EL (cell line): ENCODE measurements at regions not wholly inside any gene's neighbourhood (a gene's known extent, or its start where the extent isn't known, plus 50 kb on each side); places are given as distances from the start of the nearest gene placed in this dataset.
A peak's percentile ranks its signal among the peaks of the same experiment; 100 is the strongest.

Source experiments
- DNase-seq: peaks from one replicate; pipeline ENCODE4 v3.0.0-alpha.2; 2016

GRCh38 chr12:100675432-100675831, 101.9 kb downstream of the GAS2L3 start:
- DNase-seq, result peak; percentile 78

- no peak for DNase-seq
Observed at GRCh38 chr12:100681074-100681473, 107.6 kb downstream of the GAS2L3 start.

DNA sequence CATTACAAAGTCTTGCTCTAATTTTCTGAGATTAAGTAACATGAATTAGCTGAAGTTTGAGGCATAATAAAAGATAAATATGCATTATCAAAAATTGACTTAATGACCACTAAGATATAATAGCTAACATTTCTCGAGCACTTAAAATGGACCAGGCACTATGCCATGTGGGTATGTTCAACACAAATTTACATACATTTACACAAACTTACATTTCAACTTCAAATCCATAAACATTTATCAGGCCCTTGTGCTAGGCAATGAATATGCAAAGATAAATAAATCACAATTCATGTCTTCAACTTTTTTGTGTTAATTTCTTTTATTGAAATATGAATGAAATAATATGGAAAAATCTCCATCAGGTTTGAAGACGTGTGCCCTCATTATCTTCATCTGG, 108.7 kb downstream of the GAS2L3 start:
- no peak for DNase-seq

GRCh38 chr12:100687686-100688085, 106.9 kb upstream of the ANO4 start:
- DNase-seq, result no peak

DNA sequence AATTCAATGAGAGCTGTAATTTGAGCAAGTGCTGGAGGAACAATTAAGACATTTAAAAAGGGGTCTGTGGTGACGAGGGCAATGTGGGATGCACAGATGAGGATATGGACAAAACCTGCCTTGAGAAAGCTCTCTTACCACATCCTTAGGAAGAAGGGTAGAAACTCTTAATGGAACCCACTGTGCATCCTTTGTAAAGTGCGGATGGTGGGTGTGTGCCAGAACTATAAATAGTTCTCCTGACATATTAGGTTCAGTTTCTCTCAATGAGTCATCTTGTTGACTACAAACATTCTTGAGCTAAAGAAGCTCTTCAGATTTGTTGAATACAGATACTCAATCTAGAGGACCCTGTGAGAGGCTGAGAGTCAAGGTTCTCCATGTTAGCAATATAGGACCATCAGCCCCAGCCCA, 106.1 kb upstream of the ANO4 start:
- peak; percentile 29 for DNase-seq

DNA sequence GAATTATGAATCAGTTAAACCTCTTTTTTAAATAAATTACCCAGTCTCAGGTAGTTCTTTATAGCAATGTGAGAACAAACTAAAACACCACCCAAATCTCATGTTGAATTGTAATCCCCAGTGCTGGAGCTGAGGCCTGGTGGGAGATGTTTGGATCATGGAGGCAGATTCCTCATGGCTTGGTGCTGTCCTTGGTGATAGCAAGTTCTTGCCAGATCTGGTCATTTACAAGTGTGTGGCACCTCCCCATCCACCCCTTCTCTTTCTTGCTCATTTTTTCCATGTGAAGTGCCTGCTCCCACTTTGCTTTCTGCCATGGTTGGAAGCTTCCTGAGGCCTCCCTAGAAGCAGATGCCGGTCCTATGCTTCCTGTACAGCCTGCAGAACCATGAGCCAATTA, 102.1 kb upstream of the ANO4 start:
- no peak for DNase-seq

- DNase-seq, result peak; percentile 11
Observed at GRCh38 chr12:100698518-100698917, 96.1 kb upstream of the ANO4 start.

- no peak for DNase-seq
Observed at GRCh38 chr12:100699209-100699608, 95.4 kb upstream of the ANO4 start.

DNA sequence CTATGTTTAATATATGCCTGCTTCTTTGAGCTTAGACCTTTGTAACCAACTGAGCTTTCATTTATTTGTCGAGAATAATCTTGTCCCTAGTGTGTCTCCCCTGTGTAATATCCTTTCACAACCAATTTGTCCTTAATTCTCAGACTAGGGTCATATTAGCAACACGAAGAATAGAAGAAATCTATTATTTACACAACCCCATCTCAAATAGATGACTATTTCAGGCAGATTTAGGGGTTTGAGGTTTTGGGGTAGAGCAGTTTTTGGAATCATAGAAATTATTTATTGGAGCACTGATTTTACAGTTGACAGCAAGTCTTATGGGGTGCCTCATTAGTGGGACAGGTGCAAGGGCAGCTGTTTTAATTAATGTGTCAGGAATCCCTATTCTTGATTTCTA, 91.2 kb upstream of the ANO4 start:
- DNase-seq, result no peak

GRCh38 chr12:100703868-100704267, 90.7 kb upstream of the ANO4 start:
- no peak for DNase-seq

- DNase-seq, result peak; percentile 85
Observed at GRCh38 chr12:100706033-100706432, 88.5 kb upstream of the ANO4 start.

- no peak for DNase-seq
Observed at GRCh38 chr12:100708591-100708990, 86.0 kb upstream of the ANO4 start.

GRCh38 chr12:100715976-100716944, 78.3 kb upstream of the ANO4 start:
- DNase-seq, result no peak

- DNase-seq, result peak; percentile 52
Observed at GRCh38 chr12:100716945-100717732, 77.4 kb upstream of the ANO4 start.

- DNase-seq, result peak; percentile 28
Observed at GRCh38 chr12:100717733-100718067, 76.9 kb upstream of the ANO4 start.

- DNase-seq, result peak; percentile 83
Observed at GRCh38 chr12:100718187-100718586, 76.4 kb upstream of the ANO4 start.

GRCh38 chr12:100720016-100720654, 74.4 kb upstream of the ANO4 start:
- peak; percentile 17 for DNase-seq

DNA sequence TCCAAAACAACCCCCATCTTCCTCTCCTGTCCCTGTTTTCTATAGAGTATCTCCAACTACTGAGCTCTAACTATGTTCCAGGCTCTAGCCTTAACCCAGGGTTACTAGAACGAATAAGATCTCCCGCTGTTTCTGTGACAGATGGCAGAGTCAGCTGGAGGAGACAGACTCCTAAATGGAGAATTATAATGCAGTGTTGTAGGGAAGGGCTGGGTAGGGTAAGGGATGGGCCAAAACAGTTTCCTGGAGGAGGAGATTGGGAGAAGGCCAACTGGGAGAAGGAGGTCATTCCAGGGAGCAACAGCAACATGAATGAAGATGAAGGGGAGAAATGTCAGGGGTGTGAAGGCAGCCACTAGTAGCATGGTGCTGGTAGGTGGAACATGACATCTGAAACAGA, 73.4 kb upstream of the ANO4 start:
- no peak for DNase-seq

DNA sequence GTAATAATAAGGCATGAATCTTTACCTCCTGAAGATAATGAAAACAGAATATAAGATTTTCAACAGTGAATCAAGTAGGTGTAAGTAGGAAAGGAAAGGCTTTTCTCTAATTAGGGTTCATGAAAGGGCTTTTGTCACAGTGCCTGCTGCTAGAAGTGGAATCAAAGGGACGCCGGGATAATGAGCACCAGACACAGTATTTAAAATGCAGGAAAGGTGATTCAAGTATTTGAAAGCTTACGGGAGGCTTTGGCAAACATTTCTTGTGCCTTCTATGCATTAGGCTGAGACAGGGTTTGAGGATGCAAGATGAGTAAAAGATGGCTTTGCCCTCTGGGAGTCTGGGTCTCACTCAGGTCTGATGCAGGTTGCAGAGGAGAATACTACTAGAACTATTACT, 70.5 kb upstream of the ANO4 start:
- no peak for DNase-seq

- DNase-seq, result peak; percentile 48
Observed at GRCh38 chr12:100733817-100734593, 60.6 kb upstream of the ANO4 start.

GRCh38 chr12:100737168-100737567, 57.4 kb upstream of the ANO4 start:
- no peak for DNase-seq

DNA sequence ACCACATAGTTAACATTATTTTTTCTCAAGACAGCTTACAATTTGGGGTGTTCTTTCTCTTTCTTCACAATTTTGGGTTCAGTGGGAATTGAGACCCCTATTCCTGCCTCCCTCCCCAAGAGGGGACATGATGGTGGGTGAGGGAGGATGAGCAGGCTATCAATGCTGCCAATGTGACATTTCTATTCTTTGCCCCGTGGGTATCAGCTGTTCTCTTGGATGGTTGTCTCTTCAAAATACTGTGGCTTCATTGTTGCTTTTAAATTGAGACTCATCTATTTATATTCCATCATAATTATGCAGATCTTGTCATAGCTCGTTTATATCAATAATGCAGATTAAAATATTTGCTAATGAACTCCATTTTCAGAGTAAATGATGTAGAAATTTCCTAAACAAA, 56.5 kb upstream of the ANO4 start:
- no peak for DNase-seq
